Fibroblast of lung (primary cell): ENCODE measurements at regions not wholly inside any gene's neighbourhood (a gene's known extent, or its start where the extent isn't known, plus 50 kb on each side); places are given as distances from the start of the nearest gene placed in this dataset.

Experiments used
- DNase-seq, 2 donors: peaks; one replicate each; pipeline versions ENCODE4 v3.0.0 to v3.0.0-alpha.2; 2010; ENCODE audit warnings: low read depth in 2 of 2
- H2AFZ ChIP-seq: 2 replicates; pipeline ENCODE4 v1.5.1; 2012; ENCODE audit warnings: low read length, control low read depth, inconsistent platforms
- H3K27ac ChIP-seq: 2 replicates; pipeline ENCODE4 v1.5.1; 2011; ENCODE audit warnings: low read length, control low read depth; ENCODE audit not compliant: insufficient read depth
- H3K27me3 ChIP-seq: 2 replicates; pipeline ENCODE4 v1.5.1; 2011; ENCODE audit warnings: mild to moderate bottlenecking, low read length; ENCODE audit not compliant: control insufficient read depth, insufficient read depth
- H3K36me3 ChIP-seq: 2 replicates; pipeline ENCODE4 v1.5.1; 2011; ENCODE audit warnings: low read length; ENCODE audit not compliant: control insufficient read depth, insufficient read depth
- H3K4me1 ChIP-seq: 2 replicates; pipeline ENCODE4 v1.5.1; 2011; ENCODE audit warnings: low read length; ENCODE audit not compliant: control insufficient read depth, insufficient read depth; ENCODE audit errors: extremely low read depth
- H3K4me2 ChIP-seq: 2 replicates; pipeline ENCODE4 v1.5.1; 2011; ENCODE audit warnings: low read length, control low read depth; ENCODE audit not compliant: insufficient read depth; ENCODE audit errors: extremely low read depth
- H3K4me3 ChIP-seq, 4 experiments: fragments of 200-600 bp in 1 of 4; sonication (generic) in 1 of 4; replicated peaks in 1 of 4; 2 replicates each; pipeline ENCODE4 v1.5.1; 2011 to 2016; ENCODE audit warnings: low read length in 4 of 4, low read depth in 3 of 4, mild to moderate bottlenecking in 3 of 4, control low read depth in 2 of 4, inconsistent platforms in 1 of 4, mixed read lengths in 1 of 4; ENCODE audit not compliant: insufficient read depth in 1 of 4; ENCODE audit errors: control extremely low read depth in 1 of 4
- H3K79me2 ChIP-seq: 2 replicates; pipeline ENCODE4 v1.5.1; 2012; ENCODE audit warnings: mild to moderate bottlenecking, low read length, inconsistent platforms; ENCODE audit not compliant: control insufficient read depth, insufficient read depth
- H3K9ac ChIP-seq: 2 replicates; pipeline ENCODE4 v1.5.1; 2011; ENCODE audit warnings: mild to moderate bottlenecking, low read length, control low read depth; ENCODE audit not compliant: insufficient read depth
- H3K9me3 ChIP-seq: 2 replicates; pipeline ENCODE4 v1.5.1; 2012; ENCODE audit warnings: low read depth, low read length; ENCODE audit not compliant: control insufficient read depth, insufficient read depth
- H4K20me1 ChIP-seq: 2 replicates; pipeline ENCODE4 v1.5.1; 2011; ENCODE audit warnings: low read length; ENCODE audit not compliant: control insufficient read depth, insufficient read depth; ENCODE audit errors: extremely low read depth
- EZH2 ChIP-seq: IDR thresholded peaks from 2 replicates; pipeline ENCODE4 v1.5.1; 2012; ENCODE audit warnings: low read length, control low read depth, mild to moderate bottlenecking; ENCODE audit errors: missing control alignments
- TF ChIP-seq, protein P1 (sequence below), 2 donors: IDR thresholded peaks in 1 of 2; conservative IDR thresholded peaks in 1 of 2; 1 replicate in 1 of 2; 2 replicates in 1 of 2; pipeline ENCODE4 v1.5.1; 2011 to 2012; ENCODE audit warnings: low read length in 2 of 2, control low read depth in 1 of 2, inconsistent platforms in 1 of 2, low read depth in 1 of 2, mild to moderate bottlenecking in 1 of 2

DNA sequence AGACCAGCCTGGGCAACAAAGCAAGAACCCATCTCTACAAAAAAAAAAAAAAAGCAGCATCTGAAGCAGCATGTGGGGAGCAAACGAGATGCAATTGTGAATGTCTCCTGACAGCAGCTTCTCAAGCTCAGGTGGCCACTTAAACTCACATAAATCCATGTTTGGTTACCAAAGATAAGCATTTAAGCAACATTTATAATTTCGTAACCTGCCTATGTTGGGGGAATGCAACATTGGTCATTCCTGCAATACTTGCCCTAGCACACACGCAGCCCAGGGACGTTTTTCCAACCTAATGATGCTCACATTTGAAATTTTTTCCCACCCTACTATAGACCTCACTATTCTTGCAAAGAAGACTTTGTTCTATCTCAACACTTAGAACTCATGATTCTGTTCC is 113.3 kb downstream of the ZFP64 start:
- H3K9ac ChIP-seq, result no peak overlapping the region
- H3K27ac ChIP-seq, result no peak overlapping the region
- H3K4me1 ChIP-seq, result no peaks in the 10 kb centered on the region
- no peak for DNase-seq
- TF ChIP-seq, protein P1, sequence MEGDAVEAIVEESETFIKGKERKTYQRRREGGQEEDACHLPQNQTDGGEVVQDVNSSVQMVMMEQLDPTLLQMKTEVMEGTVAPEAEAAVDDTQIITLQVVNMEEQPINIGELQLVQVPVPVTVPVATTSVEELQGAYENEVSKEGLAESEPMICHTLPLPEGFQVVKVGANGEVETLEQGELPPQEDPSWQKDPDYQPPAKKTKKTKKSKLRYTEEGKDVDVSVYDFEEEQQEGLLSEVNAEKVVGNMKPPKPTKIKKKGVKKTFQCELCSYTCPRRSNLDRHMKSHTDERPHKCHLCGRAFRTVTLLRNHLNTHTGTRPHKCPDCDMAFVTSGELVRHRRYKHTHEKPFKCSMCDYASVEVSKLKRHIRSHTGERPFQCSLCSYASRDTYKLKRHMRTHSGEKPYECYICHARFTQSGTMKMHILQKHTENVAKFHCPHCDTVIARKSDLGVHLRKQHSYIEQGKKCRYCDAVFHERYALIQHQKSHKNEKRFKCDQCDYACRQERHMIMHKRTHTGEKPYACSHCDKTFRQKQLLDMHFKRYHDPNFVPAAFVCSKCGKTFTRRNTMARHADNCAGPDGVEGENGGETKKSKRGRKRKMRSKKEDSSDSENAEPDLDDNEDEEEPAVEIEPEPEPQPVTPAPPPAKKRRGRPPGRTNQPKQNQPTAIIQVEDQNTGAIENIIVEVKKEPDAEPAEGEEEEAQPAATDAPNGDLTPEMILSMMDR (conservative IDR thresholded peaks at IDR 0.05 in 1 of 2, IDR thresholded peaks at IDR 0.05 in 1 of 2; ENCODE audit: low read depth in 1 of 2, low read length in 2 of 2), result no peak
- TF ChIP-seq EZH2, result no peak
- H4K20me1 ChIP-seq, result no peaks in the 10 kb centered on the region
- no peaks in the 10 kb centered on the region for H3K79me2 ChIP-seq
- H3K4me3 ChIP-seq, result no peak overlapping the region
- no peaks in the 10 kb centered on the region for H3K9me3 ChIP-seq
- H3K4me2 ChIP-seq, result no peak overlapping the region
- H3K36me3 ChIP-seq, result no peaks in the 10 kb centered on the region
- H2AFZ ChIP-seq, result no peak overlapping the region
- no peaks in the 10 kb centered on the region for H3K27me3 ChIP-seq

DNA sequence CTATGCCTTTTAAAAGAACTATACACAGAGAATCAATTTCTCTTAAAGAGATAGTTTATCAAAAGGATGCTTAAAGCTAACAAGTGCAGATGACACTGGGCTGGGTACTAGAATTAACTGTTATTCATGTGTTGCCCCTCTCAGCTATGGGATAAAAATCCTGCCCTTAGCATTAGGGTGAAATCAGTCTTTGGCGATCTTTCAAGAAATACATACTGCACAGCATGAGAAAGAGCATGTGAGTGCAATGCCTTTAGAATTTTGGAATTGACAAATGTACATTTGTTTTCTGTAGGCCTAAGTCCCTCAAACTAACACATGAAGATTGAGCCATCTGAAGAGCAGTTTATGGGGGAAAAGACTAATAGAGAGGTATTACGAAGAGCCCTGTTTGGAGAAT is 115.4 kb downstream of the ZFP64 start:
- no peaks in the 10 kb centered on the region for H3K36me3 ChIP-seq
- H3K27me3 ChIP-seq, result no peaks in the 10 kb centered on the region
- no peaks in the 10 kb centered on the region for H3K79me2 ChIP-seq
- no peak overlapping the region for H2AFZ ChIP-seq
- peak in 1 of 2 donors; percentile 43 for DNase-seq
- no peak overlapping the region for H3K4me2 ChIP-seq
- no peaks in the 10 kb centered on the region for H3K9me3 ChIP-seq
- TF ChIP-seq, protein P1 (conservative IDR thresholded peaks at IDR 0.05 in 1 of 2, IDR thresholded peaks at IDR 0.05 in 1 of 2; ENCODE audit: low read depth in 1 of 2, low read length in 2 of 2), result no peak
- no peak for TF ChIP-seq EZH2
- no peak overlapping the region for H3K27ac ChIP-seq
- no peaks in the 10 kb centered on the region for H3K4me1 ChIP-seq
- no peaks in the 10 kb centered on the region for H4K20me1 ChIP-seq
- H3K9ac ChIP-seq, result no peak overlapping the region
- no peak overlapping the region for H3K4me3 ChIP-seq

DNA sequence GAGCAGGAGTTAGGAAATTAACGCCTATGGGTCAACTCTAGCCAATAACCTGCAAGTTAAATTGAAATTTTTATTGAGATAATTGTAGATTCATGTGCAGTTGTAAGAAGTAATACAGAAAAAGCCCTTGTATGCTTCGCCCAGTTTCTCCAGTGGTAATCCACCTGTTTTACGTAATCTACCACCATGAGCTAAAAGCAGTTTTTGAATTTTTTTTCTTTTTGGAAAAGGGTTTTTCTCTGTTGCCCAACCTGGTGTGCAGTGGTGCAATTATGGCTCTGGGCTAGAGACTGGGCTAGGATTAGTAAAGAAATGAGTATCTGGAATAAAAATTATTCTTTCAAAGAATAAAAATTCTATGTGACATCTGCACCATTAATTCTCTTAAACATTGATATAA is 116.2 kb downstream of the ZFP64 start:
- Histone ChIP-seq H4K20me1 (no peaks in the 10 kb centered on the region), H3K4me2 (no peak overlapping the region), H3K27me3 (no peaks in the 10 kb centered on the region), H2AFZ (no peak overlapping the region), H3K79me2 (no peaks in the 10 kb centered on the region), H3K36me3 (no peaks in the 10 kb centered on the region), H3K4me1 (no peaks in the 10 kb centered on the region), H3K9me3 (no peaks in the 10 kb centered on the region), H3K4me3 (no peak overlapping the region), H3K27ac (no peak overlapping the region), H3K9ac (no peak overlapping the region)
- DNase-seq, result no peak
- TF ChIP-seq EZH2, result no peak
- TF ChIP-seq, protein P1 (conservative IDR thresholded peaks at IDR 0.05 in 1 of 2, IDR thresholded peaks at IDR 0.05 in 1 of 2; ENCODE audit: low read depth in 1 of 2, low read length in 2 of 2), result no peak
